Pancreas (tissue), 10 donors: ENCODE measurements at regions not wholly inside any gene's neighbourhood (a gene's known extent, or its start where the extent isn't known, plus 50 kb on each side); places are given as distances from the start of the nearest gene placed in this dataset.
"Not testable (repeated sequence)": the region's sequence is repeated elsewhere in the genome, so short reads cannot be mapped to it uniquely, and the experiment has no call there.

Source experiments
- ATAC-seq, 4 donors: fragments of 200-7000 bp; cut with Tn5 transposase; one replicate each; pipeline versions ENCODE4 v1.8.0 to v1.9.1; 2020; ENCODE audit warnings: mild to moderate bottlenecking in 4 of 4, moderate library complexity in 4 of 4
- DNase-seq, 6 donors: peaks; one replicate each; pipeline ENCODE4 v3.0.0-alpha.2; 2020
- FAIRE-seq: peaks from 2 replicates; lab custom pipeline; 2012; peaks lifted over from hg19 to GRCh38; lab: Jason Lieb, UNC
- H3K27ac ChIP-seq, 4 donors: fragments of 200-600 bp; sonication (generic); 1 replicate in 3 of 4; 2 replicates in 1 of 4; pipeline versions ENCODE4 v1.5.0 to v1.8.0; 2020
- H3K27me3 ChIP-seq, 4 donors: fragments of 200-600 bp; one replicate each; pipeline ENCODE4 v1.8.0; 2021
- H3K36me3 ChIP-seq, 3 donors: fragments of 200-600 bp; sonication (generic) in 1 of 3; one replicate each; pipeline versions ENCODE4 v1.5.0 to v1.8.0; 2020 to 2021
- H3K4me1 ChIP-seq, 3 donors: fragments of 200-600 bp; one replicate each; pipeline ENCODE4 v1.8.0; 2021
- H3K4me3 ChIP-seq, 4 donors: fragments of 200-600 bp; sonication (generic) in 2 of 4; one replicate each; pipeline versions ENCODE4 v1.5.0 to v1.8.0; 2020 to 2021
- H3K9me3 ChIP-seq, 4 donors: fragments of 200-600 bp; one replicate each; pipeline ENCODE4 v1.8.0; 2021
- whole genome bisulfite sequencing, 2 donors: extraction: QIAGEN DNeasy Blood & Tissue Kit; methylation state at CpG; one replicate each; pipeline ENCODE4 v1.1.7; 2013; 5-methylcytosine and 5-hydroxymethylcytosine counted together
- intact Hi-C, 3 donors: fragments of 100-400 bp; cut with DNase I; formaldehyde crosslinking; loops; one replicate each; pipeline versions ENCODE4 v1.11.1 to v1.14.2; 2022
- TF ChIP-seq, protein P1 (sequence below), 4 donors: fragments of 200-600 bp; sonication (generic) in 3 of 4; IDR thresholded peaks; one replicate each; pipeline versions ENCODE4 v1.5.0 to v1.8.0; 2021; ENCODE audit warnings: antibody characterized with exemption in 4 of 4
- donor health status: healthy with polysubstance abuse.
- donor health status: DM: no; HTN: no; CAD: no; lungs with moderate emphysema.
- donor health status: DM: no; HTN: no; CAD: no.
- donor health status: control.
- donor health status: control.
- donor health status: Bipolar disorder and iron deficiency.
- donor health status: DM: yes; HTN: yes; CAD: no.
- donor health status: DM: no; HTN: no; CAD: no.
- donor health status: DM: no; HTN: no; CAD: no.
- donor health status: DM: yes; HTN: yes; CAD: no.

DNA sequence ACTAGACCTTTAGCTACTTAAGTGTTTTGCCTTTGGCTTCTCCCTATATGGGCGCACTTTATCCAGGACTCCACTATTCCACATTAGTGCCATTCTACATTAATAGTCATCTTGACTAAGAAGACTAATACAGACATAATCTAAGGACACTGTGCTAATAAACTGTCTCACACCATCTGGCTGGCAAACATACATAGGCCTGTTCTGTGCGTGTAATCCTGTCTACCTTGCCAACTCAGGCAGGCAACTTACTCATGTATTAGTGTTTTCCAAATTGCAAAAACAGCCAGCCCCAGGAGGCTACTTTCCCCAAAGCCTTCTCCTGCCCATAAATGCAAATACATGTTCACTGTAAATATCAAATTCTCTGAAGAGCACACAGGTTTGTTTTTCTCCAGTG, 587.3 kb downstream of the TMA16 start:
- intact Hi-C loops, result no loop called here
- Histone ChIP-seq H3K27ac (no peak overlapping the region), H3K9me3 (no peaks in the 10 kb centered on the region), H3K36me3 (no peaks in the 10 kb centered on the region), H3K27me3 (no peaks in the 10 kb centered on the region), H3K4me3 (no peak overlapping the region), H3K4me1 (no peaks in the 10 kb centered on the region)
- no peak for DNase-seq
- no peak for FAIRE-seq
- TF ChIP-seq, protein P1, sequence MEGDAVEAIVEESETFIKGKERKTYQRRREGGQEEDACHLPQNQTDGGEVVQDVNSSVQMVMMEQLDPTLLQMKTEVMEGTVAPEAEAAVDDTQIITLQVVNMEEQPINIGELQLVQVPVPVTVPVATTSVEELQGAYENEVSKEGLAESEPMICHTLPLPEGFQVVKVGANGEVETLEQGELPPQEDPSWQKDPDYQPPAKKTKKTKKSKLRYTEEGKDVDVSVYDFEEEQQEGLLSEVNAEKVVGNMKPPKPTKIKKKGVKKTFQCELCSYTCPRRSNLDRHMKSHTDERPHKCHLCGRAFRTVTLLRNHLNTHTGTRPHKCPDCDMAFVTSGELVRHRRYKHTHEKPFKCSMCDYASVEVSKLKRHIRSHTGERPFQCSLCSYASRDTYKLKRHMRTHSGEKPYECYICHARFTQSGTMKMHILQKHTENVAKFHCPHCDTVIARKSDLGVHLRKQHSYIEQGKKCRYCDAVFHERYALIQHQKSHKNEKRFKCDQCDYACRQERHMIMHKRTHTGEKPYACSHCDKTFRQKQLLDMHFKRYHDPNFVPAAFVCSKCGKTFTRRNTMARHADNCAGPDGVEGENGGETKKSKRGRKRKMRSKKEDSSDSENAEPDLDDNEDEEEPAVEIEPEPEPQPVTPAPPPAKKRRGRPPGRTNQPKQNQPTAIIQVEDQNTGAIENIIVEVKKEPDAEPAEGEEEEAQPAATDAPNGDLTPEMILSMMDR (IDR thresholded peaks at IDR 0.05), result no peak
- WGBS, 2 donors, result 69 to 84% methylated on average over 2 of the region's 2 CpGs
- no peak for ATAC-seq

GRCh38 chr4:164087733-164088132, 593.2 kb downstream of the TMA16 start:
- FAIRE-seq, result no peak
- Histone ChIP-seq H3K4me3 (no peak overlapping the region), H3K27ac (no peak overlapping the region), H3K4me1 (no peaks in the 10 kb centered on the region), H3K9me3 (no peaks in the 10 kb centered on the region), H3K36me3 (no peaks in the 10 kb centered on the region), H3K27me3 (no peaks in the 10 kb centered on the region)
- intact Hi-C loops, result no loop called here
- no peak for ATAC-seq
- 44 to 54% methylated on average over 3 of the region's 3 CpGs for WGBS, 2 donors
- no peak for DNase-seq
- TF ChIP-seq, protein P1 (IDR thresholded peaks at IDR 0.05), result no peak

- DNase-seq, result no peak
- H3K27me3 ChIP-seq, result no peaks in the 10 kb centered on the region
- no peaks in the 10 kb centered on the region for H3K9me3 ChIP-seq
- TF ChIP-seq, protein P1 (IDR thresholded peaks at IDR 0.05), result no peak
- 62 to 71% methylated on average over 5 of the region's 5 CpGs for WGBS, 2 donors
- H3K36me3 ChIP-seq, result no peaks in the 10 kb centered on the region
- H3K4me1 ChIP-seq, result no peaks in the 10 kb centered on the region
- no peak overlapping the region for H3K4me3 ChIP-seq
- peak; percentile 41 for FAIRE-seq
- no peak for ATAC-seq
- H3K27ac ChIP-seq, result no peak overlapping the region
- intact Hi-C loops, result no loop called here
Measured at GRCh38 chr4:164095313-164096110, 601.0 kb downstream of the TMA16 start.

DNA sequence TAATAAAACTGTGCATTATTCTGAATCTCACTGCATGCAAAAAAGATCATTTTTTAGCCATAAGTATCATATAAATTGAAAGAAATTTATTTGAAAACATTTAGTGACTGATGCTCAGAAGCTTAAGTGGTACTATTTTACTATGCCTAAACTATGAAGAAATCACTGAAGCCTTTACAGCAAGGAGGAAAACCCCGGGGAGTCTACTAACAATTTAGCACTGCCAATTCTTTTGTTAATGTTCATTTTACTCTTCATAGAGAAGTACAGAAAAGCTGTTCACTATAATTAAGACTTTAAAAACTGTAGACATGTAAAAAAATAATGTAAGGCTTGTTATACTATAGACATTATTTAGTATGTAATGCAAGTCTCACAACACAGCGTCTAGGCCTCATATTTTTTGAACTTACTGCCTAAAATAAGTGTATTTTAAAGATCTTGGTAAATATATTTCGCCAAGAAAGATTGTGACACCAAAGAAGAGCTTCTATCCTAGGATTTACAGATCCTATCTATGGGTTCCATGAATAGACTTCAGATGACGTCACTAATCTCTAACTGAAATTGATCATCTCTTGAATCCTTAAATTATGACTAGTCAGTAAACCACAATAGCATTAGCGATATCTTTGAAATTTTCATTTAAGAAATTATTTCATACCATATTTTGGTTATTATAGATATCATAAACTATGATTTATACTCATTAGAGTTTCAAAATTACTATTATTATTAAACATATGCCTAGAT, 602.5 kb downstream of the TMA16 start:
- FAIRE-seq (no peak), DNase-seq (no peak), ATAC-seq (no peak)
- H3K36me3 ChIP-seq, result no peaks in the 10 kb centered on the region
- no peaks in the 10 kb centered on the region for H3K4me1 ChIP-seq
- no peak overlapping the region for H3K4me3 ChIP-seq
- H3K27me3 ChIP-seq, result no peaks in the 10 kb centered on the region
- H3K9me3 ChIP-seq, result no peaks in the 10 kb centered on the region
- intact Hi-C loops, result no loop called here
- TF ChIP-seq, protein P1 (IDR thresholded peaks at IDR 0.05), result no peak
- 47 to 70% methylated on average over 5 of the region's 5 CpGs for WGBS, 2 donors
- H3K27ac ChIP-seq, result no peak overlapping the region

DNA sequence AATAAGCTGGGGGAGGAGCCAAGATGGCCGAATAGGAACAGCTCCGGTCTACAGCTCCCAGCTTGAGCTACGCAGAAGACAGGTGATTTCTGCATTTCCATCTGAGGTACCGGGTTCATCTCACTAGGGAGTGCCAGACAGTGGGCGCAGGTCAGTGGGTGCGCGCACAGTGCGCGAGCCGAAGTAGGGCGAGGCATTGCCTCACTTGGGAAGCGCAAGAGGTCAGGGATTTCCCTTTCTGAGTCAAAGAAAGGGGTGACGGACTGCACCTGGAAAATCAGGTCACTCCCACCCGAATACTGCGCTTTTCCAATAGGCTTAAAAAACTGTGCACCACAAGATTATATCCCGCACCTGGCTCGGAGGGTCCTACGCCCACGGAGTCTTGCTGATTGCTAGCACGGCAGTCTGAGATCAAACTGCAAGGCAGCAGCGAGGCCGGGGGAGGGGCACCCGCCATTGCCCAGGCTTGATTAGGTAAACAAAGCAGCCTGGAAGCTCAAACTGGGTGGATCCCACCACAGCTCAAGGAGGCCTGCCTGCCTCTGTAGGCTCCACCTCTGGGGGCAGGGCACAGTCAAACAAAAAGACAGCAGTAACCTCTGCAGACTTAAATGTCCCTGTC, 606.4 kb downstream of the TMA16 start:
- H3K9me3 ChIP-seq, H3K27ac ChIP-seq, H3K36me3 ChIP-seq, H3K4me3 ChIP-seq, H3K27me3 ChIP-seq, H3K4me1 ChIP-seq, intact Hi-C loops, FAIRE-seq, ATAC-seq: not testable (repeated sequence)
- DNase-seq, result peak in 1 of 6 donors; percentile 30
- WGBS, 2 donors, result 74 to 78% methylated on average over 17 to 23 of the region's 23 CpGs
